Astrocyte (in vitro differentiated cells and primary cell): ENCODE measurements at regions not wholly inside any gene's neighbourhood (a gene's known extent, or its start where the extent isn't known, plus 50 kb on each side); places are given as distances from the start of the nearest gene placed in this dataset.

Source experiments
- EZH2 ChIP-seq: IDR thresholded peaks from 2 replicates; pipeline ENCODE4 v1.6.1; 2012; ENCODE audit warnings: mild to moderate bottlenecking, low read length, inconsistent platforms; ENCODE audit not compliant: insufficient read depth
- TF ChIP-seq, protein P1 (sequence below): IDR thresholded peaks from 2 replicates; pipeline ENCODE4 v1.5.1; 2011; ENCODE audit warnings: low read depth, mild to moderate bottlenecking, inconsistent platforms, low read length, moderate library complexity; ENCODE audit not compliant: insufficient read depth

DNA sequence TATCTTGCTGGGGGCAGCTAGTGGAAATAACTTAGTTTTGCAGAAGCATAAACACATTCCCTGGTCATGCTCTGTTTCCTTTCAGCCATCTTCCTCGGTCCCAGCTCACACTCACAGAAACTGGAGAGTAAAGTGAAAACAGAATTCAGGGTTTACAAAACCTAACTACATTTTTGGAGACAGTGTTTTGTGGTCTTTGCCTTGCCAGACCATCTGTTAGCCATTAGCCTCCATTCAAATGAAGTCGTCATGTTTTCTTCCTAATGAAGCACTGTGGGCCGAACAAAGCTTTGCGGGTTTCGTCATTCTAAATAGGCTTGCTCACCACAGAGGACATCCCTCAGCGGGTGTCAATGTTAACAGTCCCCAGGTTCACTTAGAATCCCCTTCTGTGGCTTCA lies 214.6 kb upstream of the TMEM72 start:
- TF ChIP-seq, protein P1, sequence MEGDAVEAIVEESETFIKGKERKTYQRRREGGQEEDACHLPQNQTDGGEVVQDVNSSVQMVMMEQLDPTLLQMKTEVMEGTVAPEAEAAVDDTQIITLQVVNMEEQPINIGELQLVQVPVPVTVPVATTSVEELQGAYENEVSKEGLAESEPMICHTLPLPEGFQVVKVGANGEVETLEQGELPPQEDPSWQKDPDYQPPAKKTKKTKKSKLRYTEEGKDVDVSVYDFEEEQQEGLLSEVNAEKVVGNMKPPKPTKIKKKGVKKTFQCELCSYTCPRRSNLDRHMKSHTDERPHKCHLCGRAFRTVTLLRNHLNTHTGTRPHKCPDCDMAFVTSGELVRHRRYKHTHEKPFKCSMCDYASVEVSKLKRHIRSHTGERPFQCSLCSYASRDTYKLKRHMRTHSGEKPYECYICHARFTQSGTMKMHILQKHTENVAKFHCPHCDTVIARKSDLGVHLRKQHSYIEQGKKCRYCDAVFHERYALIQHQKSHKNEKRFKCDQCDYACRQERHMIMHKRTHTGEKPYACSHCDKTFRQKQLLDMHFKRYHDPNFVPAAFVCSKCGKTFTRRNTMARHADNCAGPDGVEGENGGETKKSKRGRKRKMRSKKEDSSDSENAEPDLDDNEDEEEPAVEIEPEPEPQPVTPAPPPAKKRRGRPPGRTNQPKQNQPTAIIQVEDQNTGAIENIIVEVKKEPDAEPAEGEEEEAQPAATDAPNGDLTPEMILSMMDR = no peak
- TF ChIP-seq EZH2 = no peak
